Fibroblast of lung (primary cell): ENCODE measurements at regions not wholly inside any gene's neighbourhood (a gene's known extent, or its start where the extent isn't known, plus 50 kb on each side); places are given as distances from the start of the nearest gene placed in this dataset.

Experiments used
- CTCF ChIP-seq, 2 donors: IDR thresholded peaks in 1 of 2; conservative IDR thresholded peaks in 1 of 2; 1 replicate in 1 of 2; 2 replicates in 1 of 2; pipeline ENCODE4 v1.5.1; 2011 to 2012; ENCODE audit warnings: low read length in 2 of 2, control low read depth in 1 of 2, inconsistent platforms in 1 of 2, low read depth in 1 of 2, mild to moderate bottlenecking in 1 of 2
- EZH2 ChIP-seq: IDR thresholded peaks from 2 replicates; pipeline ENCODE4 v1.5.1; 2012; ENCODE audit warnings: low read length, control low read depth, mild to moderate bottlenecking; ENCODE audit errors: missing control alignments

DNA sequence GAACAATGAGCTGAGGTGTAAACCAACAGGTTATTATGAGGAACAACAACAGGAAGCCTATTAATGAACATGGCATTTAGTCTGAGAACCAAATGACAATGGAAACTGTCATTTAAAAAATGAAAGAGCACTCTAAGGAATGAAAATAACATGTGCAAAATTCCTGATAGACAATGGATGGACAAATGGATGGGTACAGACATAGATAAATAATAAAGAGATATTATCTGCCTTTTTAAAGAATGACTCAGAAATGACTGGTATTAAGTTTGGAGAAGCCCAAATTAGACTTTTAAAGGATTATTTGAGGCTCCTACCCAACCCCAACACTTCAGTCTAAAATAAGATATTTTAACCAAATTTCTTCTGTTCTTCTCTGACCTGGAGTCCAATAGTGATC, 650.5 kb upstream of the ZNF385D start:
- TF ChIP-seq CTCF (conservative IDR thresholded peaks at IDR 0.05 in 1 of 2, IDR thresholded peaks at IDR 0.05 in 1 of 2; ENCODE audit: low read depth in 1 of 2, low read length in 2 of 2) (no peak), EZH2 (no peak)
